Neural progenitor cell (in vitro differentiated cells): ENCODE measurements at regions not wholly inside any gene's neighbourhood (a gene's known extent, or its start where the extent isn't known, plus 50 kb on each side); places are given as distances from the start of the nearest gene placed in this dataset.

Experiments used
- DNase-seq: peaks from one replicate; pipeline ENCODE4 v3.0.0-alpha.2; 2016; ENCODE audit warnings: low spot score
- H2AFZ ChIP-seq: fragments of 200-600 bp; sonication (generic); replicated peaks from 2 replicates; pipeline ENCODE4 v1.6.1; 2016; ENCODE audit warnings: antibody characterized with exemption
- H3F3A ChIP-seq: fragments of 200-600 bp; sonication (generic); 2 replicates; pipeline ENCODE4 v1.6.1; 2016; ENCODE audit warnings: antibody characterized with exemption, low read depth
- H3K27ac ChIP-seq: fragments of 200-600 bp; sonication (generic); 2 replicates; pipeline ENCODE4 v1.5.1; 2016; ENCODE audit warnings: mild to moderate bottlenecking
- H3K27me3 ChIP-seq: fragments of 200-600 bp; sonication (generic); 2 replicates; pipeline ENCODE4 v1.6.1; 2016; ENCODE audit warnings: mild to moderate bottlenecking, moderate library complexity
- H3K36me3 ChIP-seq: fragments of 200-600 bp; sonication (generic); 2 replicates; pipeline ENCODE4 v1.5.1; 2016
- H3K4me1 ChIP-seq: fragments of 200-600 bp; sonication (generic); 2 replicates; pipeline ENCODE4 v1.6.1; 2016; ENCODE audit warnings: mixed run types
- H3K4me2 ChIP-seq: fragments of 200-600 bp; sonication (generic); 2 replicates; pipeline ENCODE4 v1.6.1; 2016
- H3K4me3 ChIP-seq: fragments of 200-600 bp; sonication (generic); 2 replicates; pipeline ENCODE4 v1.5.1; 2016
- H3K79me2 ChIP-seq: fragments of 200-600 bp; sonication (generic); 2 replicates; pipeline ENCODE4 v1.6.1; 2016; ENCODE audit warnings: low read depth
- H3K9ac ChIP-seq: fragments of 200-600 bp; sonication (generic); 2 replicates; pipeline ENCODE4 v1.6.1; 2016
- H3K9me3 ChIP-seq: fragments of 200-600 bp; sonication (generic); 2 replicates; pipeline ENCODE4 v1.5.1; 2016; ENCODE audit warnings: low read depth
- H4K20me1 ChIP-seq: fragments of 200-600 bp; sonication (generic); 2 replicates; pipeline ENCODE4 v1.6.1; 2016; ENCODE audit warnings: low read depth
- H3K27ac Mint-ChIP-seq: 3 replicates; pipeline ENCODE4 v1.8.0; 2021; ENCODE audit warnings: mixed read lengths
- H3K27me3 Mint-ChIP-seq: 2 replicates; pipeline ENCODE4 v1.8.0; 2022; ENCODE audit warnings: low read depth, mild to moderate bottlenecking, inconsistent platforms, moderate library complexity, mixed read lengths; ENCODE audit not compliant: insufficient read depth
- H3K36me3 Mint-ChIP-seq: 3 replicates; pipeline ENCODE4 v1.8.0; 2021; ENCODE audit warnings: mixed read lengths
- H3K4me1 Mint-ChIP-seq: 3 replicates; pipeline ENCODE4 v1.8.0; 2021; ENCODE audit warnings: mixed read lengths
- H3K4me3 Mint-ChIP-seq: 3 replicates; pipeline ENCODE4 v1.8.0; 2021; ENCODE audit warnings: mild to moderate bottlenecking, moderate library complexity, mixed read lengths
- H3K9me3 Mint-ChIP-seq: 3 replicates; pipeline ENCODE4 v1.8.0; 2020; ENCODE audit warnings: mixed read lengths
- CTCF ChIP-seq: fragments of 200-600 bp; sonication (generic); IDR thresholded peaks from 2 replicates; pipeline ENCODE4 v1.5.1; 2017; ENCODE audit warnings: antibody characterized with exemption, mild to moderate bottlenecking
- EZH2 ChIP-seq: fragments of 200-600 bp; sonication (generic); IDR thresholded peaks from 2 replicates; pipeline ENCODE4 v1.6.1; 2017; ENCODE audit warnings: antibody characterized with exemption, mild to moderate bottlenecking, moderate library complexity
- EZH2phosphoT487 ChIP-seq: fragments of 200-600 bp; sonication (generic); IDR thresholded peaks from 2 replicates; pipeline ENCODE4 v1.6.1; 2017; ENCODE audit warnings: antibody characterized with exemption

DNA sequence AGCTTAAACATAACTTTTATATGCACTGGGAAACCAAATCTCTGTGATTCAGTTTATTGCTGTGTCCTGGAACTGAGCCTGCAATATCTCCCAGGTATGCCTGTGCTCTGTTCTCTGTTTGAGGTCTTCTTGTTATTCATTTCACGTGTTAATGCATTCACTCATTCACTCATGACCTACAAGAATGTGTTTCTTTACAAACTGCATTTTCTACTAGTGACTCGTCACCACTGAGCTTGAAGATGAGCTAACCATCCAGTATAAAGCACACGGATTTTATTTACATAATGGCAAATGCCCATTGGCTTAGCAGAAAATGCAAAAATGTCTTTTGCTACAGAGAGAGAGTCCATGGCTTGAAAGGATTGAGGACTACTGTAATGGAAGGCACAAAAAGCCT is 75.0 kb upstream of the DUSP10 start:
- H3K9me3 Mint-ChIP-seq: no peaks in the 10 kb centered on the region
- H3F3A ChIP-seq: no peaks in the 10 kb centered on the region
- TF ChIP-seq EZH2: no peak
- no peak for TF ChIP-seq CTCF
- no peak for TF ChIP-seq EZH2phosphoT487
- no peak overlapping the region for H3K4me2 ChIP-seq
- no peaks in the 10 kb centered on the region for H4K20me1 ChIP-seq
- H3K4me1 Mint-ChIP-seq: no peaks in the 10 kb centered on the region
- no peaks in the 10 kb centered on the region for H3K27me3 ChIP-seq
- no peaks in the 10 kb centered on the region for H3K79me2 ChIP-seq
- DNase-seq: no peak
- no peak overlapping the region for H3K9ac ChIP-seq
- no peak overlapping the region for H3K4me3 ChIP-seq
- H3K36me3 ChIP-seq: no peaks in the 10 kb centered on the region
- H3K36me3 Mint-ChIP-seq: no peaks in the 10 kb centered on the region
- no peaks in the 10 kb centered on the region for H3K9me3 ChIP-seq
- H3K4me3 Mint-ChIP-seq: no peak overlapping the region
- H3K27me3 Mint-ChIP-seq: peaks cover 2% of the 10 kb centered on the region
- H3K27ac ChIP-seq: no peak overlapping the region
- H3K27ac Mint-ChIP-seq: no peak overlapping the region
- H3K4me1 ChIP-seq: no peaks in the 10 kb centered on the region
- no peak overlapping the region for H2AFZ ChIP-seq

- no peak overlapping the region for H3K4me2 ChIP-seq
- Mint-ChIP-seq H3K4me1 (no peaks in the 10 kb centered on the region), H3K36me3 (no peaks in the 10 kb centered on the region), H3K27me3 (no peaks in the 10 kb centered on the region), H3K27ac (no peak overlapping the region), H3K4me3 (no peak overlapping the region), H3K9me3 (no peaks in the 10 kb centered on the region)
- H3K9me3 ChIP-seq: no peaks in the 10 kb centered on the region
- H3K27me3 ChIP-seq: no peaks in the 10 kb centered on the region
- DNase-seq: no peak
- no peak for TF ChIP-seq EZH2
- no peak for TF ChIP-seq EZH2phosphoT487
- TF ChIP-seq CTCF: no peak
- no peak overlapping the region for H3K4me3 ChIP-seq
- no peak overlapping the region for H2AFZ ChIP-seq
- H4K20me1 ChIP-seq: no peaks in the 10 kb centered on the region
- no peak overlapping the region for H3K9ac ChIP-seq
- H3K36me3 ChIP-seq: no peaks in the 10 kb centered on the region
- H3K27ac ChIP-seq: no peak overlapping the region
- H3F3A ChIP-seq: no peaks in the 10 kb centered on the region
- H3K4me1 ChIP-seq: no peaks in the 10 kb centered on the region
- no peaks in the 10 kb centered on the region for H3K79me2 ChIP-seq
Measured at GRCh38 chr1:221815660-221816059, 73.8 kb upstream of the DUSP10 start.

DNA sequence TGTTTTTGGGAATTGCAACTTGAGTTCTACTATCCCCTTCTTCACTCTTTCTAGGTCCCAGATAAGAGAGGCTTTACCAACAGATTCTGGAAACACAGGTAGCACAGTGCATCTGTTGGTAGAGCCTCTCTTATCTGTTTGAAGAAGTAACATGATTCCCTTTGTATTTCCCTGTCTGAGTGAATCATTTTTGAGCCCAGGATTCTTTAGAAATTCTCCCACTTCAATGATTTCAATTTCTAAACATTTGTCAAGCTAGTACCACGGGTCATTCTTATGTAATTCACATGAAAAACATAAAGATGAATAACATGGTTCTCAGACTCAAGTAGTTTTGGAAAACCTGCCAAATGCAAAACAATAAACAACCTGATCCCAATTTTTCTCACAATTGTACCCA is 72.0 kb upstream of the DUSP10 start:
- no peaks in the 10 kb centered on the region for H3K9me3 ChIP-seq
- H3K27ac ChIP-seq: no peak overlapping the region
- no peaks in the 10 kb centered on the region for H3K4me1 ChIP-seq
- no peaks in the 10 kb centered on the region for H3K9me3 Mint-ChIP-seq
- TF ChIP-seq EZH2phosphoT487 (no peak), EZH2 (no peak), CTCF (no peak)
- H3K36me3 Mint-ChIP-seq: no peaks in the 10 kb centered on the region
- DNase-seq: no peak
- H3F3A ChIP-seq: no peaks in the 10 kb centered on the region
- no peak overlapping the region for H2AFZ ChIP-seq
- H3K27me3 ChIP-seq: no peaks in the 10 kb centered on the region
- no peaks in the 10 kb centered on the region for H3K36me3 ChIP-seq
- no peaks in the 10 kb centered on the region for H4K20me1 ChIP-seq
- no peak overlapping the region for H3K4me3 Mint-ChIP-seq
- H3K79me2 ChIP-seq: no peaks in the 10 kb centered on the region
- H3K9ac ChIP-seq: no peak overlapping the region
- H3K27ac Mint-ChIP-seq: no peak overlapping the region
- H3K27me3 Mint-ChIP-seq: no peaks in the 10 kb centered on the region
- no peak overlapping the region for H3K4me3 ChIP-seq
- H3K4me1 Mint-ChIP-seq: no peaks in the 10 kb centered on the region
- no peak overlapping the region for H3K4me2 ChIP-seq
